K562 (cell line): ENCODE measurements at regions not wholly inside any gene's neighbourhood (a gene's known extent, or its start where the extent isn't known, plus 50 kb on each side); places are given as distances from the start of the nearest gene placed in this dataset.

Experiments
- ATAC-seq: fragments of 200-7000 bp; cut with Tn5 transposase; 3 replicates; pipeline ENCODE4 v1.9.1; 2020; ENCODE audit warnings: moderate library complexity
- BruUV-seq: library from RNA; stranded (reverse); fragments of 400-500 nt; replicated peaks from 2 replicates; lab custom pipeline; 2021; lab: Mats Ljungman, UMichigan
- CTCF ChIA-PET: fragments of 300-600 bp; formaldehyde crosslinking; extraction: SDS; loops from one replicate; lab custom pipeline; 2021; ENCODE audit warnings: low intra/inter-chr PET ratio; lab: Yijun Ruan, JAX
- POLR2A ChIA-PET: fragments of 300-600, 350-650 bp; sonication (Branson Sonifier 250); formaldehyde crosslinking; extraction: SDS; loops from one replicate; lab custom pipeline; 2021; ENCODE audit warnings: antibody characterized with exemption, inconsistent platforms; lab: Yijun Ruan, JAX
- DNase-seq, 4 experiments: peaks; one replicate each; pipeline versions ENCODE4 v3.0.0 to v3.0.0-alpha.2; 2011 to 2018; ENCODE audit warnings: low spot score in 3 of 4, mixed read lengths in 3 of 4; ENCODE audit errors: extremely low read depth in 1 of 4
- FAIRE-seq: peaks from 2 replicates; lab custom pipeline; 2011; peaks lifted over from hg19 to GRCh38; lab: Jason Lieb, UNC
- H2AFZ ChIP-seq: 2 replicates; pipeline ENCODE4 v1.6.0; 2011; ENCODE audit warnings: low read depth, low read length, control low read depth, inconsistent platforms
- H3K27ac ChIP-seq: fragments of 200-600 bp; 3 replicates; pipeline ENCODE4 v1.8.0; 2011; ENCODE audit warnings: low read depth, mild to moderate bottlenecking, control low read depth, inconsistent platforms, low read length, moderate library complexity, mixed read lengths; ENCODE audit errors: extremely low read depth
- H3K27me3 ChIP-seq, 2 experiments: fragments of 300-600 bp in 1 of 2; 2 replicates in 1 of 2; 3 replicates in 1 of 2; pipeline versions ENCODE4 v1.6.0 to v1.8.0; 2011; ENCODE audit warnings: inconsistent platforms in 2 of 2, low read length in 2 of 2, mild to moderate bottlenecking in 1 of 2, mixed read lengths in 1 of 2, moderate library complexity in 1 of 2; ENCODE audit not compliant: control insufficient read depth in 2 of 2, insufficient read depth in 2 of 2
- H3K36me3 ChIP-seq: fragments of 300-600 bp; 3 replicates; pipeline ENCODE4 v1.8.0; 2011; ENCODE audit warnings: mild to moderate bottlenecking, low read length, inconsistent platforms; ENCODE audit not compliant: control insufficient read depth, insufficient read depth
- H3K4me1 ChIP-seq, 2 experiments: fragments of 200-600 bp in 1 of 2; replicated peaks in 1 of 2; 2 replicates in 1 of 2; 3 replicates in 1 of 2; pipeline versions ENCODE4 v1.5.1 to v1.8.0; 2011; ENCODE audit warnings: inconsistent platforms in 2 of 2, low read length in 2 of 2, mild to moderate bottlenecking in 1 of 2, mixed read lengths in 1 of 2, moderate library complexity in 1 of 2; ENCODE audit not compliant: control insufficient read depth in 2 of 2, insufficient read depth in 2 of 2
- H3K4me2 ChIP-seq: 2 replicates; pipeline ENCODE4 v1.6.1; 2011; ENCODE audit warnings: low read length, control low read depth, inconsistent platforms, mixed read lengths; ENCODE audit not compliant: insufficient read depth
- H3K4me3 ChIP-seq: fragments of 200-600 bp; sonication (generic), shearing (Covaris generic); 2 replicates; pipeline ENCODE4 v1.5.1; 2016; ENCODE audit warnings: control low read depth, inconsistent platforms
- H3K79me2 ChIP-seq: fragments of 200-600 bp; 3 replicates; pipeline ENCODE4 v1.8.0; 2011; ENCODE audit warnings: low read length, inconsistent platforms; ENCODE audit not compliant: control insufficient read depth, insufficient read depth
- H3K9ac ChIP-seq, 2 experiments: 2 replicates each; pipeline versions ENCODE4 v1.6.0 to v1.6.1; 2011; ENCODE audit warnings: low read depth in 2 of 2, low read length in 2 of 2, control low read depth in 1 of 2, inconsistent platforms in 1 of 2, mild to moderate bottlenecking in 1 of 2, mixed read lengths in 1 of 2; ENCODE audit not compliant: insufficient read depth in 1 of 2
- H3K9me1 ChIP-seq: one replicate; pipeline ENCODE4 v1.6.0; 2011; ENCODE audit warnings: inconsistent platforms, mild to moderate bottlenecking, low read length, moderate library complexity; ENCODE audit not compliant: control insufficient read depth, insufficient read depth
- H3K9me3 ChIP-seq: replicated peaks from 2 replicates; pipeline ENCODE4 v1.5.1; 2011; ENCODE audit warnings: low read depth, low read length, inconsistent platforms; ENCODE audit not compliant: control insufficient read depth, insufficient read depth
- H4K20me1 ChIP-seq: replicated peaks from 2 replicates; pipeline ENCODE4 v1.6.1; 2011; ENCODE audit warnings: low read length, inconsistent platforms, mixed read lengths; ENCODE audit not compliant: control insufficient read depth, insufficient read depth
- BDP1 ChIP-seq: IDR thresholded peaks from 3 replicates; pipeline ENCODE4 v1.6.1; 2011; ENCODE audit not compliant: insufficient read length, insufficient read depth
- C11orf30 ChIP-seq: fragments of 450-650 bp; IDR thresholded peaks from 2 replicates; pipeline ENCODE4 v1.6.1; 2016; ENCODE audit warnings: low read depth, mild to moderate bottlenecking
- GTF2A2 ChIP-seq: IDR thresholded peaks from 2 replicates; pipeline ENCODE4 v1.6.1; 2016; ENCODE audit warnings: mild to moderate bottlenecking, missing genetic modification characterization, missing compliant biosample characterization
- HNRNPK ChIP-seq: fragments of 200-400 bp; formaldehyde crosslinking; IDR thresholded peaks from one replicate; pipeline ENCODE4 v1.6.1; 2018; ENCODE audit warnings: mild to moderate bottlenecking, low read depth, low read length; ENCODE audit not compliant: poor library complexity, severe bottlenecking
- LEF1 ChIP-seq: fragments of 450-650 bp; IDR thresholded peaks from 2 replicates; pipeline ENCODE4 v1.6.1; 2016; ENCODE audit warnings: mild to moderate bottlenecking
- MTA2 ChIP-seq: fragments of 450-650 bp; IDR thresholded peaks from 2 replicates; pipeline ENCODE4 v1.6.1; 2016; ENCODE audit warnings: low read depth
- MYC ChIP-seq, 2 experiments: fragments of 250-450 bp in 1 of 2; sonication (Bioruptor Pico) in 1 of 2; IDR thresholded peaks; 2 replicates each; pipeline versions ENCODE4 v1.5.1 to v1.6.1; 2012 to 2021; ENCODE audit warnings: low read depth in 2 of 2, borderline replicate concordance in 1 of 2, improper control_type of control experiment in 1 of 2, low read length in 1 of 2, mild to moderate bottlenecking in 1 of 2, moderate library complexity in 1 of 2
- NFIC ChIP-seq: fragments of 450-650 bp; IDR thresholded peaks from 2 replicates; pipeline ENCODE4 v1.6.1; 2017; ENCODE audit warnings: mild to moderate bottlenecking, inconsistent platforms
- TAF15 ChIP-seq: fragments of 200-400 bp; formaldehyde crosslinking; IDR thresholded peaks from 2 replicates; pipeline ENCODE4 v1.6.1; 2017; ENCODE audit warnings: mild to moderate bottlenecking, low read depth, low read length, moderate library complexity
- TAF7 ChIP-seq: fragments of 450-650 bp; IDR thresholded peaks from 2 replicates; pipeline ENCODE4 v1.6.1; 2016; ENCODE audit warnings: missing genetic modification characterization, missing compliant biosample characterization
- ZNF766 ChIP-seq: fragments of 200-800 bp; sonication (Bioruptor generic); conservative IDR thresholded peaks from 2 replicates; pipeline ENCODE4 v1.6.1; 2016; ENCODE audit warnings: missing genetic modification characterization, missing compliant biosample characterization
- WGBS: fragments of 100-300 bp; shearing (Covaris generic); methylation state at CpG from one replicate; pipeline ENCODE4 v1.1.6; 2016; ENCODE audit warnings: low coverage, mixed read lengths; ENCODE audit not compliant: insufficient coverage; ENCODE audit errors: missing lambda C conversion rate; 5-methylcytosine and 5-hydroxymethylcytosine counted together
- in situ Hi-C: fragments of 300-500 bp; cut with MboI; formaldehyde crosslinking; loops from 4 replicates; pipeline ENCODE4 v1.15.0; 2018; ENCODE audit warnings: inconsistent platforms, mixed read lengths
- intact Hi-C: fragments of 100-400 bp; cut with micrococcal nuclease; formaldehyde crosslinking; loops from 2 replicates; pipeline ENCODE4 v1.14.2; 2022
- TF ChIP-seq, protein P1 (sequence below), 3 experiments: fragments of 200-800 bp in 1 of 3; sonication (Bioruptor generic) in 1 of 3; sonication (generic) in 1 of 3; formaldehyde crosslinking in 1 of 3; IDR thresholded peaks; 2 replicates each; pipeline versions ENCODE4 v1.6.1 to v1.8.0; 2016 to 2022; ENCODE audit warnings: mild to moderate bottlenecking in 2 of 3, missing compliant biosample characterization in 2 of 3, missing genetic modification characterization in 2 of 3, missing genetic modification reagents in 1 of 3
- TF ChIP-seq, protein P2 (sequence below): fragments of 250-450 bp; sonication (Bioruptor Pico); IDR thresholded peaks from 2 replicates; pipeline ENCODE4 v1.5.0; 2022; ENCODE audit warnings: mild to moderate bottlenecking
- TF ChIP-seq, protein P3 (sequence below): fragments of 250-450 bp; sonication (Bioruptor Pico); IDR thresholded peaks from 2 replicates; pipeline ENCODE4 v1.4.0; 2020; ENCODE audit warnings: mild to moderate bottlenecking, moderate library complexity

DNA sequence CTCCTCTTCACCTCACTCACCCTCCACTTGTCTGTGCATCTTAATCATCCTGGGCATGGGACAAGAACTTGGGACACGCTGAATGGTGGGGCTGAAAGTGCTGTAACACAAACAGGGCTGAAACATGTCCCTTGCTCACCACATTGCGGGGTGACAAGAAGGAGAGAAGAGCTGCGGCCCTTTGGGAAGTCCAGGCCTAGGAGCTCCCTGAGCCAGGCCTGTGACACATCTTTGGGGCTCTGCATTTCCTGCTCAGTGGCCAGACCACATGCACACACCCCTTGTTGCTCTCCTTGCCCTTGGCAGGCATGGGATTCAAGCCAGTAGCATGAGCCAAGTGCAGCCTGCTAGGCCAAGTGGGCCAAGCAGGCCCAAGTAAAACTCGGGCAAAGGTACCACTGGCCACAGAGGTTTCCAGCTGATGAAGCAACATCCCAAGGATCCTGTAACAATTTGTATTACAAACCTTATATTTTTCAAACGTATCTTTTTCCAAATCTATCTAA, 1384.3 kb upstream of the PCDH20 start (continued):
- TF ChIP-seq, protein P1, sequence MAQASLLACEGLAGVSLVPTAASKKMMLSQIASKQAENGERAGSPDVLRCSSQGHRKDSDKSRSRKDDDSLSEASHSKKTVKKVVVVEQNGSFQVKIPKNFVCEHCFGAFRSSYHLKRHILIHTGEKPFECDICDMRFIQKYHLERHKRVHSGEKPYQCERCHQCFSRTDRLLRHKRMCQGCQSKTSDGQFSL (CRISPR knock-in tag; IDR thresholded peaks at IDR 0.05), result no peak
- TF ChIP-seq, protein P1 (tag; IDR thresholded peaks at IDR 0.05), result no peak
- no peak for TF ChIP-seq LEF1

DNA sequence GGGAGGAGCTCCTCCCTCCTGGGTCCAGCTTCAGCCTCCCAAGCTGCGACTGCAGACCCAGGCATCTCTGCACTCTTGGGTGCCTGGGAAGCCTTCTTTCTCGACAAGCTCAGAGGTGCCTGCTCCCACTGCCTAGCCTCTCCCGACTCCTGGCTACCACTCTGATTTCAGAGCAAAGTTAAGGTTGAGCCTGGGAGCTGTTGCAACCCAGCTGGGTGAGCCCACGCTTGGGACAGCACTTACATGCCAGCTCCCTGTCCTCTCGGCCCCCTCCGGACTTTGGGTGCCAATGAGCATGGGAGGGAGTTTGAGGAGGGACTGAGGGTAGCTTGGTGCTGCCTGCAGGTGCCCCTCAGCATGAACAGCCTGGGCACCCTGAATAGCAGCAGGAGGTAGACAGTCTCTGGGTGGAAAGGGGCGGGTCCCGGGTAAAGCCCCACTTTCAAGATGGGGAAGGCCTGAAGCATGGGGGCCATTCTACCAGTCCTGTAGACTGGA, 1383.4 kb upstream of the PCDH20 start:
- H3K27ac ChIP-seq, result no peak overlapping the region
- CTCF ChIA-PET, result no interaction called here
- no TSS peak for BruUV-seq
- H3K4me1 ChIP-seq, result no peaks in the 10 kb centered on the region
- no peak overlapping the region for H2AFZ ChIP-seq
- no peak overlapping the region for H3K9ac ChIP-seq
- H3K27me3 ChIP-seq, result no peaks in the 10 kb centered on the region
- H3K79me2 ChIP-seq, result no peaks in the 10 kb centered on the region
- no peak for TF ChIP-seq GTF2A2
- TF ChIP-seq ZNF766 (CRISPR knock-in tag), result no peak
- TF ChIP-seq, protein P2, sequence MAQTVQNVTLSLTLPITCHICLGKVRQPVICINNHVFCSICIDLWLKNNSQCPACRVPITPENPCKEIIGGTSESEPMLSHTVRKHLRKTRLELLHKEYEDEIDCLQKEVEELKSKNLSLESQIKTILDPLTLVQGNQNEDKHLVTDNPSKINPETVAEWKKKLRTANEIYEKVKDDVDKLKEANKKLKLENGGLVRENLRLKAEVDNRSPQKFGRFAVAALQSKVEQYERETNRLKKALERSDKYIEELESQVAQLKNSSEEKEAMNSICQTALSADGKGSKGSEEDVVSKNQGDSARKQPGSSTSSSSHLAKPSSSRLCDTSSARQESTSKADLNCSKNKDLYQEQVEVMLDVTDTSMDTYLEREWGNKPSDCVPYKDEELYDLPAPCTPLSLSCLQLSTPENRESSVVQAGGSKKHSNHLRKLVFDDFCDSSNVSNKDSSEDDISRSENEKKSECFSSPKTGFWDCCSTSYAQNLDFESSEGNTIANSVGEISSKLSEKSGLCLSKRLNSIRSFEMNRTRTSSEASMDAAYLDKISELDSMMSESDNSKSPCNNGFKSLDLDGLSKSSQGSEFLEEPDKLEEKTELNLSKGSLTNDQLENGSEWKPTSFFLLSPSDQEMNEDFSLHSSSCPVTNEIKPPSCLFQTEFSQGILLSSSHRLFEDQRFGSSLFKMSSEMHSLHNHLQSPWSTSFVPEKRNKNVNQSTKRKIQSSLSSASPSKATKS, result no peak
- no peak for TF ChIP-seq BDP1
- no peak for TF ChIP-seq MTA2
- TF ChIP-seq C11orf30, result no peak
- no peak for TF ChIP-seq TAF15
- TF ChIP-seq TAF7 (tag), result no peak
- TF ChIP-seq HNRNPK, result no peak
- TF ChIP-seq MYC (IDR thresholded peaks at IDR 0.05; ENCODE audit: low read depth, low read length), result no peak
- no peak for TF ChIP-seq MYC (CRISPR knock-in tag; IDR thresholded peaks at IDR 0.05; ENCODE audit: borderline replicate concordance, low read depth)
- TF ChIP-seq NFIC, result no peak
- TF ChIP-seq, protein P3, sequence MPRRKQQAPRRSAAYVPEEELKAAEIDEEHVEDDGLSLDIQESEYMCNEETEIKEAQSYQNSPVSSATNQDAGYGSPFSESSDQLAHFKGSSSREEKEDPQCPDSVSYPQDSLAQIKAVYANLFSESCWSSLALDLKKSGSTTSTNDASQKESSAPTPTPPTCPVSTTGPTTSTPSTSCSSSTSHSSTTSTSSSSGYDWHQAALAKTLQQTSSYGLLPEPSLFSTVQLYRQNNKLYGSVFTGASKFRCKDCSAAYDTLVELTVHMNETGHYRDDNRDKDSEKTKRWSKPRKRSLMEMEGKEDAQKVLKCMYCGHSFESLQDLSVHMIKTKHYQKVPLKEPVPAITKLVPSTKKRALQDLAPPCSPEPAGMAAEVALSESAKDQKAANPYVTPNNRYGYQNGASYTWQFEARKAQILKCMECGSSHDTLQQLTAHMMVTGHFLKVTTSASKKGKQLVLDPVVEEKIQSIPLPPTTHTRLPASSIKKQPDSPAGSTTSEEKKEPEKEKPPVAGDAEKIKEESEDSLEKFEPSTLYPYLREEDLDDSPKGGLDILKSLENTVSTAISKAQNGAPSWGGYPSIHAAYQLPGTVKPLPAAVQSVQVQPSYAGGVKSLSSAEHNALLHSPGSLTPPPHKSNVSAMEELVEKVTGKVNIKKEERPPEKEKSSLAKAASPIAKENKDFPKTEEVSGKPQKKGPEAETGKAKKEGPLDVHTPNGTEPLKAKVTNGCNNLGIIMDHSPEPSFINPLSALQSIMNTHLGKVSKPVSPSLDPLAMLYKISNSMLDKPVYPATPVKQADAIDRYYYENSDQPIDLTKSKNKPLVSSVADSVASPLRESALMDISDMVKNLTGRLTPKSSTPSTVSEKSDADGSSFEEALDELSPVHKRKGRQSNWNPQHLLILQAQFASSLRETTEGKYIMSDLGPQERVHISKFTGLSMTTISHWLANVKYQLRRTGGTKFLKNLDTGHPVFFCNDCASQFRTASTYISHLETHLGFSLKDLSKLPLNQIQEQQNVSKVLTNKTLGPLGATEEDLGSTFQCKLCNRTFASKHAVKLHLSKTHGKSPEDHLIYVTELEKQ (CRISPR knock-in tag), result no peak
- 0% methylated on average over 5 of the region's 8 CpGs for WGBS
- intact Hi-C loops, result no loop called here
- H3K36me3 ChIP-seq, result no peaks in the 10 kb centered on the region
- DNase-seq, result no peak
- H3K9me3 ChIP-seq, result no peaks in the 10 kb centered on the region
- no peak for ATAC-seq
- no peak overlapping the region for H3K4me3 ChIP-seq
- H4K20me1 ChIP-seq, result no peaks in the 10 kb centered on the region
- H3K4me2 ChIP-seq, result no peak overlapping the region
- in situ Hi-C loops, result no loop called here
- POLR2A ChIA-PET, result no interaction called here
- no peak for FAIRE-seq
- no peaks in the 10 kb centered on the region for H3K9me1 ChIP-seq
